ENCODE measurements at regions not wholly inside any gene's neighbourhood (a gene's known extent, or its start where the extent isn't known, plus 50 kb on each side); places are given as distances from the start of the nearest gene placed in this dataset.

- TF ChIP-seq SUZ12 (IDR thresholded peaks at IDR 0.05; ENCODE audit: extremely low read depth, insufficient read depth, insufficient read length) (no peak), ZNF274 (IDR thresholded peaks at IDR 0.05; ENCODE audit: low read depth, low read length) (no peak), YY1 (IDR thresholded peaks at IDR 0.05; ENCODE audit: insufficient read depth, insufficient read length) (no peak)
- Histone ChIP-seq H3K9me3 (ENCODE audit: insufficient read depth, low read length) (no peaks in the 10 kb centered on the region), H3K4me3 (ENCODE audit: insufficient read length, low read depth) (no peak overlapping the region), H3K27me3 (ENCODE audit: insufficient read depth, insufficient read length) (no peaks in the 10 kb centered on the region), H3K36me3 (ENCODE audit: insufficient read depth, insufficient read length, low read length) (no peaks in the 10 kb centered on the region), H3K9ac (ENCODE audit: insufficient read length, low read depth) (no peak overlapping the region), H3K4me1 (ENCODE audit: insufficient read depth, insufficient read length) (no peaks in the 10 kb centered on the region)
- DNase-seq (ENCODE audit: low read depth, low spot score) = no peak
These were observed 305.1 kb upstream of the ANXA10 start for GRCh38 chr4:167787231-167787630.

GRCh38 chr4:167802463-167803212 is 289.7 kb upstream of the ANXA10 start:
- Histone ChIP-seq H3K27me3 (ENCODE audit: insufficient read depth, insufficient read length) (no peaks in the 10 kb centered on the region), H3K9ac (ENCODE audit: insufficient read length, low read depth) (no peak overlapping the region), H3K9me3 (ENCODE audit: insufficient read depth, low read length) (no peaks in the 10 kb centered on the region), H3K4me1 (ENCODE audit: insufficient read depth, insufficient read length) (no peaks in the 10 kb centered on the region), H3K36me3 (ENCODE audit: insufficient read depth, insufficient read length, low read length) (no peaks in the 10 kb centered on the region), H3K4me3 (ENCODE audit: insufficient read length, low read depth) (no peak overlapping the region)
- TF ChIP-seq SUZ12 (IDR thresholded peaks at IDR 0.05; ENCODE audit: extremely low read depth, insufficient read depth, insufficient read length) (no peak), ZNF274 (IDR thresholded peaks at IDR 0.05; ENCODE audit: low read depth, low read length) (no peak), YY1 (IDR thresholded peaks at IDR 0.05; ENCODE audit: insufficient read depth, insufficient read length) (no peak)
- DNase-seq (ENCODE audit: low read depth, low spot score) = no peak

- no peak for DNase-seq (ENCODE audit: low read depth, low spot score)
- Histone ChIP-seq H3K36me3 (ENCODE audit: insufficient read depth, insufficient read length, low read length) (no peaks in the 10 kb centered on the region), H3K27me3 (ENCODE audit: insufficient read depth, insufficient read length) (no peaks in the 10 kb centered on the region), H3K4me1 (ENCODE audit: insufficient read depth, insufficient read length) (no peaks in the 10 kb centered on the region), H3K4me3 (ENCODE audit: insufficient read length, low read depth) (no peak overlapping the region), H3K9ac (ENCODE audit: insufficient read length, low read depth) (no peak overlapping the region), H3K9me3 (ENCODE audit: insufficient read depth, low read length) (no peaks in the 10 kb centered on the region)
- TF ChIP-seq YY1 (IDR thresholded peaks at IDR 0.05; ENCODE audit: insufficient read depth, insufficient read length) = no peak
These were observed 280.4 kb upstream of the ANXA10 start for GRCh38 chr4:167811958-167812357.

GRCh38 chr4:167826281-167826680 is 266.1 kb upstream of the ANXA10 start:
- TF ChIP-seq ZNF274 (IDR thresholded peaks at IDR 0.05; ENCODE audit: low read depth, low read length) = no peak
- TF ChIP-seq SUZ12 (IDR thresholded peaks at IDR 0.05; ENCODE audit: extremely low read depth, insufficient read depth, insufficient read length) = no peak
- no peak for TF ChIP-seq YY1 (IDR thresholded peaks at IDR 0.05; ENCODE audit: insufficient read depth, insufficient read length)
- no peak overlapping the region for H3K9ac ChIP-seq (ENCODE audit: insufficient read length, low read depth)
- H3K36me3 ChIP-seq (ENCODE audit: insufficient read depth, insufficient read length, low read length) = no peaks in the 10 kb centered on the region
- no peaks in the 10 kb centered on the region for H3K4me1 ChIP-seq (ENCODE audit: insufficient read depth, insufficient read length)
- H3K27me3 ChIP-seq (ENCODE audit: insufficient read depth, insufficient read length) = no peaks in the 10 kb centered on the region
- H3K9me3 ChIP-seq (ENCODE audit: insufficient read depth, low read length) = peaks cover 5% of the 10 kb centered on the region; the same call in 1 of the 2 replicates
- DNase-seq (ENCODE audit: low read depth, low spot score) = no peak
- no peak overlapping the region for H3K4me3 ChIP-seq (ENCODE audit: insufficient read length, low read depth)

GRCh38 chr4:167831855-167832254 is 260.5 kb upstream of the ANXA10 start:
- Histone ChIP-seq H3K4me1 (ENCODE audit: insufficient read depth, insufficient read length) (no peaks in the 10 kb centered on the region), H3K36me3 (ENCODE audit: insufficient read depth, insufficient read length, low read length) (no peaks in the 10 kb centered on the region), H3K9me3 (ENCODE audit: insufficient read depth, low read length) (no peaks in the 10 kb centered on the region), H3K4me3 (ENCODE audit: insufficient read length, low read depth) (no peak overlapping the region), H3K27me3 (ENCODE audit: insufficient read depth, insufficient read length) (no peaks in the 10 kb centered on the region), H3K9ac (ENCODE audit: insufficient read length, low read depth) (no peak overlapping the region)
- no peak for DNase-seq (ENCODE audit: low read depth, low spot score)
- no peak for TF ChIP-seq YY1 (IDR thresholded peaks at IDR 0.05; ENCODE audit: insufficient read depth, insufficient read length)
- no peak for TF ChIP-seq SUZ12 (IDR thresholded peaks at IDR 0.05; ENCODE audit: extremely low read depth, insufficient read depth, insufficient read length)
- no peak for TF ChIP-seq ZNF274 (IDR thresholded peaks at IDR 0.05; ENCODE audit: low read depth, low read length)

GRCh38 chr4:167838686-167839085 is 253.7 kb upstream of the ANXA10 start:
- no peaks in the 10 kb centered on the region for H3K27me3 ChIP-seq (ENCODE audit: insufficient read depth, insufficient read length)
- no peaks in the 10 kb centered on the region for H3K9me3 ChIP-seq (ENCODE audit: insufficient read depth, low read length)
- H3K36me3 ChIP-seq (ENCODE audit: insufficient read depth, insufficient read length, low read length) = no peaks in the 10 kb centered on the region
- H3K9ac ChIP-seq (ENCODE audit: insufficient read length, low read depth) = no peak overlapping the region
- TF ChIP-seq ZNF274 (IDR thresholded peaks at IDR 0.05; ENCODE audit: low read depth, low read length) = no peak
- TF ChIP-seq YY1 (IDR thresholded peaks at IDR 0.05; ENCODE audit: insufficient read depth, insufficient read length) = no peak
- TF ChIP-seq SUZ12 (IDR thresholded peaks at IDR 0.05; ENCODE audit: extremely low read depth, insufficient read depth, insufficient read length) = no peak
- H3K4me1 ChIP-seq (ENCODE audit: insufficient read depth, insufficient read length) = no peaks in the 10 kb centered on the region
- no peak overlapping the region for H3K4me3 ChIP-seq (ENCODE audit: insufficient read length, low read depth)
- DNase-seq (ENCODE audit: low read depth, low spot score) = no peak

GRCh38 chr4:167842487-167842886 is 249.8 kb upstream of the ANXA10 start:
- H3K36me3 ChIP-seq (ENCODE audit: insufficient read depth, insufficient read length, low read length) = no peaks in the 10 kb centered on the region
- TF ChIP-seq ZNF274 (IDR thresholded peaks at IDR 0.05; ENCODE audit: low read depth, low read length) (no peak), YY1 (IDR thresholded peaks at IDR 0.05; ENCODE audit: insufficient read depth, insufficient read length) (no peak), SUZ12 (IDR thresholded peaks at IDR 0.05; ENCODE audit: extremely low read depth, insufficient read depth, insufficient read length) (no peak)
- no peak overlapping the region for H3K4me3 ChIP-seq (ENCODE audit: insufficient read length, low read depth)
- no peak for DNase-seq (ENCODE audit: low read depth, low spot score)
- H3K9ac ChIP-seq (ENCODE audit: insufficient read length, low read depth) = no peak overlapping the region
- no peaks in the 10 kb centered on the region for H3K27me3 ChIP-seq (ENCODE audit: insufficient read depth, insufficient read length)
- no peaks in the 10 kb centered on the region for H3K9me3 ChIP-seq (ENCODE audit: insufficient read depth, low read length)
- no peaks in the 10 kb centered on the region for H3K4me1 ChIP-seq (ENCODE audit: insufficient read depth, insufficient read length)
